Panc1 (cell line): ENCODE measurements at regions not wholly inside any gene's neighbourhood (a gene's known extent, or its start where the extent isn't known, plus 50 kb on each side); places are given as distances from the start of the nearest gene placed in this dataset.

ENCODE experiments used
- ATAC-seq: fragments of 200-7000 bp; cut with Tn5 transposase; 2 replicates; pipeline ENCODE4 v1.9.1; 2020; ENCODE audit warnings: mild to moderate bottlenecking, moderate library complexity
- BruUV-seq: library from RNA; stranded (reverse); fragments of 400-500 nt; replicated peaks from 2 replicates; lab custom pipeline; 2021; lab: Mats Ljungman, UMichigan
- CTCF ChIA-PET: fragments of 300-600 bp; sonication (Branson Sonifier 250); formaldehyde crosslinking; loops from one replicate; lab custom pipeline; 2022; ENCODE audit warnings: antibody characterized with exemption; lab: Charles Lee
- POLR2A ChIA-PET: fragments of 300-600 bp; sonication (Branson Sonifier 250); formaldehyde crosslinking; loops from one replicate; lab custom pipeline; 2022; ENCODE audit warnings: antibody characterized with exemption; lab: Charles Lee
- DNase-seq: peaks from one replicate; pipeline ENCODE4 v3.0.0-alpha.2; 2010; ENCODE audit warnings: low read depth, low spot score
- H3K27ac ChIP-seq: 2 replicates; pipeline ENCODE4 v1.5.1; 2011; ENCODE audit warnings: mild to moderate bottlenecking, low read length, inconsistent platforms
- H3K27me3 ChIP-seq: fragments of 200-500 bp; sonication (Bioruptor generic); 2 replicates; pipeline ENCODE4 v1.6.0; 2014; ENCODE audit warnings: low read length, inconsistent platforms; ENCODE audit not compliant: control insufficient read depth, insufficient read depth
- H3K36me3 ChIP-seq: fragments of 200-500 bp; sonication (Bioruptor generic); 2 replicates; pipeline ENCODE4 v1.5.1; 2014; ENCODE audit warnings: inconsistent platforms, mild to moderate bottlenecking, low read length, moderate library complexity; ENCODE audit not compliant: control insufficient read depth, insufficient read depth
- H3K4me1 ChIP-seq: 2 replicates; pipeline ENCODE4 v1.5.1; 2011; ENCODE audit warnings: inconsistent platforms, mild to moderate bottlenecking, low read length, moderate library complexity; ENCODE audit not compliant: control insufficient read depth, insufficient read depth
- H3K4me3 ChIP-seq, 2 experiments: 2 replicates each; pipeline ENCODE4 v1.5.1; 2011 to 2012; ENCODE audit warnings: low read depth in 2 of 2, low read length in 2 of 2, mild to moderate bottlenecking in 2 of 2, inconsistent platforms in 1 of 2, moderate library complexity in 1 of 2
- H3K9me3 ChIP-seq: fragments of 200-500 bp; sonication (Bioruptor generic); 2 replicates; pipeline ENCODE4 v1.5.1; 2014; ENCODE audit warnings: low read depth, mild to moderate bottlenecking, inconsistent platforms, low read length, moderate library complexity; ENCODE audit not compliant: control insufficient read depth, insufficient read depth
- CTCF ChIP-seq: fragments of 450-650 bp; IDR thresholded peaks from 2 replicates; pipeline ENCODE4 v1.5.1; 2017; ENCODE audit warnings: mild to moderate bottlenecking
- POLR2AphosphoS5 ChIP-seq: IDR thresholded peaks from 2 replicates; pipeline ENCODE4 v1.6.1; 2012; ENCODE audit warnings: mild to moderate bottlenecking, low read depth, low read length, moderate library complexity
- REST ChIP-seq, 2 experiments: IDR thresholded peaks; 2 replicates each; pipeline ENCODE4 v1.6.1; 2011 to 2012; ENCODE audit warnings: low read depth in 2 of 2, control low read depth in 1 of 2, low read length in 1 of 2, mild to moderate bottlenecking in 1 of 2, moderate library complexity in 1 of 2; ENCODE audit not compliant: insufficient read depth in 1 of 2
- SIN3A ChIP-seq: IDR thresholded peaks from 2 replicates; pipeline ENCODE4 v1.6.1; 2012; ENCODE audit warnings: low read depth, mild to moderate bottlenecking, low read length, moderate library complexity, borderline replicate concordance; ENCODE audit not compliant: insufficient read depth
- TCF7L2 ChIP-seq: IDR thresholded peaks from 2 replicates; pipeline ENCODE4 v1.6.1; 2011; ENCODE audit warnings: mild to moderate bottlenecking, low read depth, low read length, inconsistent platforms
- in situ Hi-C: cut with HindIII; loops from 2 replicates; pipeline ENCODE4 v1.10.0; 2016; ENCODE audit warnings: low sequenced_read_pairs, low pct_unique_long_range_greater_than_20kb
- intact Hi-C: fragments of 100-400 bp; cut with micrococcal nuclease; formaldehyde crosslinking; loops from one replicate; pipeline ENCODE4 v1.10.0; 2022; ENCODE audit not compliant: unreplicated experiment

GRCh38 chr6:166684866-166685265 is 57.8 kb upstream of the RPS6KA2 start:
- H3K27ac ChIP-seq, result no peak overlapping the region
- TF ChIP-seq TCF7L2, result no peak
- no peak for TF ChIP-seq REST (IDR thresholded peaks at IDR 0.05; ENCODE audit: insufficient read depth in 1 of 2, low read depth in 2 of 2, low read length in 1 of 2)
- no peak for TF ChIP-seq POLR2AphosphoS5
- TF ChIP-seq SIN3A, result no peak
- no peaks in the 10 kb centered on the region for H3K36me3 ChIP-seq
- intact Hi-C loops (no loop called here), in situ Hi-C loops (no loop called here)
- ATAC-seq, result no peak
- no peaks in the 10 kb centered on the region for H3K9me3 ChIP-seq
- DNase-seq, result no peak
- ChIA-PET POLR2A (interaction anchor here (0.7 kb wide), 1 partner anchor 11 kb away, joined by 6 read pairs; no protein-coding TSS in a partner anchor), CTCF (no interaction called here)
- H3K4me3 ChIP-seq, result no peak overlapping the region
- no peaks in the 10 kb centered on the region for H3K4me1 ChIP-seq
- no peaks in the 10 kb centered on the region for H3K27me3 ChIP-seq
- BruUV-seq, result no TSS peak

GRCh38 chr6:166684170-166684569 is 57.1 kb upstream of the RPS6KA2 start:
- DNase-seq (no peak), ATAC-seq (no peak)
- Histone ChIP-seq H3K36me3 (no peaks in the 10 kb centered on the region), H3K27me3 (no peaks in the 10 kb centered on the region), H3K4me3 (no peak overlapping the region), H3K9me3 (no peaks in the 10 kb centered on the region), H3K27ac (no peak overlapping the region), H3K4me1 (no peaks in the 10 kb centered on the region)
- ChIA-PET POLR2A (no interaction called here), CTCF (no interaction called here)
- in situ Hi-C loops (no loop called here), intact Hi-C loops (no loop called here)
- TF ChIP-seq SIN3A (no peak), TCF7L2 (no peak), CTCF (no peak), REST (IDR thresholded peaks at IDR 0.05; ENCODE audit: insufficient read depth in 1 of 2, low read depth in 2 of 2, low read length in 1 of 2) (no peak), POLR2AphosphoS5 (no peak)
- BruUV-seq, result no TSS peak
